ENCODE measurements at regions not wholly inside any gene's neighbourhood (a gene's known extent, or its start where the extent isn't known, plus 50 kb on each side); places are given as distances from the start of the nearest gene placed in this dataset.
A peak's percentile ranks its signal among the peaks of the same experiment; 100 is the strongest.

DNA sequence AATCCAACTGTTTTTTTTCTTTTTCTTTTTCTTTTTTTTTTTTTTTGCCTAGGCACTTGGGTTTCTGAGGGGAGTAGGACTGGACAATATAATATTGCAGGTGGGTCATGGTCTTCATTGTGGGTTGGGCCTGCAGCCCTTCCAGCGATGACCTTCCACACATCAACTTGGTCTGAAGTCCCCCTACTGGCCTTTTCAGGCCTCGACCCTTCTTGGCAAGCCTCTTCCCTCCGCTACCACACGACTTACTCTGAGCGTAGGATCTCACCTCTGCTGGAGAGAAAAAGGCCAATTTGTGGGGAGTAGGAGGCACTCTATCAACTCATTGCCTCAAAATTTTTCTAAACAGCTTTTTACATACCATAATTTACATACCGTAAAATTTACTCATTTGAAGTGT, 51.1 kb upstream of the GRIK3 start:
- TF ChIP-seq ZFX (IDR thresholded peaks at IDR 0.05) (no peak), POLR2A (IDR thresholded peaks at IDR 0.05; ENCODE audit: borderline replicate concordance, extremely low read depth, insufficient read depth, insufficient read length) (no peak), MAX (IDR thresholded peaks at IDR 0.05) (no peak), POLR2AphosphoS5 (IDR thresholded peaks at IDR 0.05; ENCODE audit: low read depth, low read length) (no peak), EZH2phosphoT487 (IDR thresholded peaks at IDR 0.05; ENCODE audit: borderline replicate concordance) (no peak)
- TF ChIP-seq, protein P1, sequence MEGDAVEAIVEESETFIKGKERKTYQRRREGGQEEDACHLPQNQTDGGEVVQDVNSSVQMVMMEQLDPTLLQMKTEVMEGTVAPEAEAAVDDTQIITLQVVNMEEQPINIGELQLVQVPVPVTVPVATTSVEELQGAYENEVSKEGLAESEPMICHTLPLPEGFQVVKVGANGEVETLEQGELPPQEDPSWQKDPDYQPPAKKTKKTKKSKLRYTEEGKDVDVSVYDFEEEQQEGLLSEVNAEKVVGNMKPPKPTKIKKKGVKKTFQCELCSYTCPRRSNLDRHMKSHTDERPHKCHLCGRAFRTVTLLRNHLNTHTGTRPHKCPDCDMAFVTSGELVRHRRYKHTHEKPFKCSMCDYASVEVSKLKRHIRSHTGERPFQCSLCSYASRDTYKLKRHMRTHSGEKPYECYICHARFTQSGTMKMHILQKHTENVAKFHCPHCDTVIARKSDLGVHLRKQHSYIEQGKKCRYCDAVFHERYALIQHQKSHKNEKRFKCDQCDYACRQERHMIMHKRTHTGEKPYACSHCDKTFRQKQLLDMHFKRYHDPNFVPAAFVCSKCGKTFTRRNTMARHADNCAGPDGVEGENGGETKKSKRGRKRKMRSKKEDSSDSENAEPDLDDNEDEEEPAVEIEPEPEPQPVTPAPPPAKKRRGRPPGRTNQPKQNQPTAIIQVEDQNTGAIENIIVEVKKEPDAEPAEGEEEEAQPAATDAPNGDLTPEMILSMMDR (IDR thresholded peaks at IDR 0.05 in 2 of 3, conservative IDR thresholded peaks at IDR 0.05 in 1 of 3; ENCODE audit: borderline replicate concordance in 1 of 3, insufficient read depth in 1 of 3, low read depth in 2 of 3, low read length in 2 of 3): peak in 2 of 3 experiments; percentile 25 to 38; a peak in 3 of 6 replicates

Measured in HCT116 (cell line).